Liver (tissue), 8 donors: ENCODE measurements at regions not wholly inside any gene's neighbourhood (a gene's known extent, or its start where the extent isn't known, plus 50 kb on each side); places are given as distances from the start of the nearest gene placed in this dataset.

Experiments used
- DNase-seq: peaks from one replicate; pipeline ENCODE4 v3.0.0-alpha.2; 2017; ENCODE audit warnings: low spot score
- H3K27ac ChIP-seq, 2 donors: one replicate each; pipeline ENCODE4 v1.7.0; 2013; ENCODE audit warnings: inconsistent platforms in 2 of 2, low read length in 2 of 2, control low read depth in 1 of 2, low read depth in 1 of 2, mild to moderate bottlenecking in 1 of 2
- H3K27me3 ChIP-seq, 4 donors: one replicate each; pipeline versions ENCODE4 v1.6.1 to v1.7.0; 2013; ENCODE audit warnings: low read length in 3 of 4, inconsistent platforms in 1 of 4, mild to moderate bottlenecking in 1 of 4, moderate library complexity in 1 of 4; ENCODE audit not compliant: control insufficient read depth in 4 of 4, insufficient read depth in 4 of 4
- H3K36me3 ChIP-seq, 4 donors: one replicate each; pipeline versions ENCODE4 v1.6.1 to v1.7.0; 2013; ENCODE audit warnings: low read length in 3 of 4, mild to moderate bottlenecking in 3 of 4, low read depth in 1 of 4, moderate library complexity in 1 of 4; ENCODE audit not compliant: control insufficient read depth in 4 of 4, insufficient read depth in 3 of 4
- H3K4me1 ChIP-seq, 4 donors: one replicate each; pipeline versions ENCODE4 v1.6.1 to v1.7.0; 2013; ENCODE audit warnings: low read length in 3 of 4, mild to moderate bottlenecking in 3 of 4, moderate library complexity in 1 of 4; ENCODE audit not compliant: control insufficient read depth in 4 of 4, insufficient read depth in 4 of 4
- H3K4me3 ChIP-seq, 3 donors: one replicate each; pipeline versions ENCODE4 v1.6.1 to v1.7.0; 2013; ENCODE audit warnings: low read length in 3 of 3, control low read depth in 1 of 3, low read depth in 1 of 3, mild to moderate bottlenecking in 1 of 3
- H3K9ac ChIP-seq, 2 donors: one replicate each; pipeline ENCODE4 v1.7.0; 2013; ENCODE audit warnings: low read length in 2 of 2, mild to moderate bottlenecking in 2 of 2, moderate library complexity in 2 of 2, control low read depth in 1 of 2, low read depth in 1 of 2
- H3K9me3 ChIP-seq, 4 donors: one replicate each; pipeline versions ENCODE4 v1.6.1 to v1.7.0; 2013; ENCODE audit warnings: low read length in 3 of 4; ENCODE audit not compliant: control insufficient read depth in 4 of 4
- ATF3 ChIP-seq: IDR thresholded peaks from 2 replicates; pipeline ENCODE4 v1.6.1; 2016; ENCODE audit warnings: antibody characterized with exemption
- EGR1 ChIP-seq, 2 donors: IDR thresholded peaks; 2 replicates each; pipeline ENCODE4 v1.6.1; 2016 to 2018; ENCODE audit warnings: antibody characterized with exemption in 2 of 2, low read depth in 2 of 2
- FOXA1 ChIP-seq: IDR thresholded peaks from 2 replicates; pipeline ENCODE4 v1.6.1; 2016; ENCODE audit warnings: antibody characterized with exemption
- FOXA2 ChIP-seq: IDR thresholded peaks from 2 replicates; pipeline ENCODE4 v1.6.1; 2016; ENCODE audit warnings: antibody characterized with exemption
- HNF4G ChIP-seq: IDR thresholded peaks from 2 replicates; pipeline ENCODE4 v1.6.1; 2016; ENCODE audit warnings: antibody characterized with exemption
- RXRA ChIP-seq, 2 donors: IDR thresholded peaks; 2 replicates each; pipeline ENCODE4 v1.6.1; 2017 to 2018; ENCODE audit warnings: antibody characterized with exemption in 2 of 2, mild to moderate bottlenecking in 1 of 2
- SP1 ChIP-seq: IDR thresholded peaks from 2 replicates; pipeline ENCODE4 v1.6.1; 2018; ENCODE audit warnings: antibody characterized with exemption, mild to moderate bottlenecking
- YY1 ChIP-seq: IDR thresholded peaks from 2 replicates; pipeline ENCODE4 v1.6.1; 2016; ENCODE audit warnings: antibody characterized with exemption, mild to moderate bottlenecking
- ZBTB33 ChIP-seq: IDR thresholded peaks from 2 replicates; pipeline ENCODE4 v1.6.1; 2016; ENCODE audit warnings: antibody characterized with exemption
- WGBS: extraction: QIAGEN DNeasy Blood & Tissue Kit; methylation state at CpG from one replicate; pipeline ENCODE4 v1.1.7; 2013; 5-methylcytosine and 5-hydroxymethylcytosine counted together
- TF ChIP-seq, protein P1 (sequence below): fragments of 150-350 bp; IDR thresholded peaks from 2 replicates; pipeline ENCODE4 v1.5.1; 2017; ENCODE audit warnings: improper control_type of control experiment, low read depth, low read length; ENCODE audit not compliant: missing input control
- TF ChIP-seq, protein P2 (sequence below): IDR thresholded peaks from 2 replicates; pipeline ENCODE4 v1.6.1; 2016; ENCODE audit warnings: antibody characterized with exemption, mild to moderate bottlenecking
- donor health status: healthy.
- donor health status: healthy.
- donor health status: healthy.
- donor health status: healthy.
- donor health status: healthy.

- TF ChIP-seq ATF3 (no peak), YY1 (no peak), RXRA (IDR thresholded peaks at IDR 0.05) (no peak), ZBTB33 (no peak), FOXA2 (no peak)
- TF ChIP-seq, protein P1, sequence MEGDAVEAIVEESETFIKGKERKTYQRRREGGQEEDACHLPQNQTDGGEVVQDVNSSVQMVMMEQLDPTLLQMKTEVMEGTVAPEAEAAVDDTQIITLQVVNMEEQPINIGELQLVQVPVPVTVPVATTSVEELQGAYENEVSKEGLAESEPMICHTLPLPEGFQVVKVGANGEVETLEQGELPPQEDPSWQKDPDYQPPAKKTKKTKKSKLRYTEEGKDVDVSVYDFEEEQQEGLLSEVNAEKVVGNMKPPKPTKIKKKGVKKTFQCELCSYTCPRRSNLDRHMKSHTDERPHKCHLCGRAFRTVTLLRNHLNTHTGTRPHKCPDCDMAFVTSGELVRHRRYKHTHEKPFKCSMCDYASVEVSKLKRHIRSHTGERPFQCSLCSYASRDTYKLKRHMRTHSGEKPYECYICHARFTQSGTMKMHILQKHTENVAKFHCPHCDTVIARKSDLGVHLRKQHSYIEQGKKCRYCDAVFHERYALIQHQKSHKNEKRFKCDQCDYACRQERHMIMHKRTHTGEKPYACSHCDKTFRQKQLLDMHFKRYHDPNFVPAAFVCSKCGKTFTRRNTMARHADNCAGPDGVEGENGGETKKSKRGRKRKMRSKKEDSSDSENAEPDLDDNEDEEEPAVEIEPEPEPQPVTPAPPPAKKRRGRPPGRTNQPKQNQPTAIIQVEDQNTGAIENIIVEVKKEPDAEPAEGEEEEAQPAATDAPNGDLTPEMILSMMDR: no peak
- TF ChIP-seq, protein P2, sequence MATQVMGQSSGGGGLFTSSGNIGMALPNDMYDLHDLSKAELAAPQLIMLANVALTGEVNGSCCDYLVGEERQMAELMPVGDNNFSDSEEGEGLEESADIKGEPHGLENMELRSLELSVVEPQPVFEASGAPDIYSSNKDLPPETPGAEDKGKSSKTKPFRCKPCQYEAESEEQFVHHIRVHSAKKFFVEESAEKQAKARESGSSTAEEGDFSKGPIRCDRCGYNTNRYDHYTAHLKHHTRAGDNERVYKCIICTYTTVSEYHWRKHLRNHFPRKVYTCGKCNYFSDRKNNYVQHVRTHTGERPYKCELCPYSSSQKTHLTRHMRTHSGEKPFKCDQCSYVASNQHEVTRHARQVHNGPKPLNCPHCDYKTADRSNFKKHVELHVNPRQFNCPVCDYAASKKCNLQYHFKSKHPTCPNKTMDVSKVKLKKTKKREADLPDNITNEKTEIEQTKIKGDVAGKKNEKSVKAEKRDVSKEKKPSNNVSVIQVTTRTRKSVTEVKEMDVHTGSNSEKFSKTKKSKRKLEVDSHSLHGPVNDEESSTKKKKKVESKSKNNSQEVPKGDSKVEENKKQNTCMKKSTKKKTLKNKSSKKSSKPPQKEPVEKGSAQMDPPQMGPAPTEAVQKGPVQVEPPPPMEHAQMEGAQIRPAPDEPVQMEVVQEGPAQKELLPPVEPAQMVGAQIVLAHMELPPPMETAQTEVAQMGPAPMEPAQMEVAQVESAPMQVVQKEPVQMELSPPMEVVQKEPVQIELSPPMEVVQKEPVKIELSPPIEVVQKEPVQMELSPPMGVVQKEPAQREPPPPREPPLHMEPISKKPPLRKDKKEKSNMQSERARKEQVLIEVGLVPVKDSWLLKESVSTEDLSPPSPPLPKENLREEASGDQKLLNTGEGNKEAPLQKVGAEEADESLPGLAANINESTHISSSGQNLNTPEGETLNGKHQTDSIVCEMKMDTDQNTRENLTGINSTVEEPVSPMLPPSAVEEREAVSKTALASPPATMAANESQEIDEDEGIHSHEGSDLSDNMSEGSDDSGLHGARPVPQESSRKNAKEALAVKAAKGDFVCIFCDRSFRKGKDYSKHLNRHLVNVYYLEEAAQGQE: no peak
- no peaks in the 10 kb centered on the region for H3K36me3 ChIP-seq
- no peak for DNase-seq
- no peaks in the 10 kb centered on the region for H3K9me3 ChIP-seq
- no peaks in the 10 kb centered on the region for H3K4me1 ChIP-seq
- H3K4me3 ChIP-seq: no peak overlapping the region
- H3K9ac ChIP-seq: no peak overlapping the region
- whole genome bisulfite sequencing: 93% methylated on average over 5 of the region's 5 CpGs
- no peaks in the 10 kb centered on the region for H3K27me3 ChIP-seq
- no peak overlapping the region for H3K27ac ChIP-seq
Measured at GRCh38 chrY:7318122-7318521, 406.6 kb upstream of the AMELY start.

DNA sequence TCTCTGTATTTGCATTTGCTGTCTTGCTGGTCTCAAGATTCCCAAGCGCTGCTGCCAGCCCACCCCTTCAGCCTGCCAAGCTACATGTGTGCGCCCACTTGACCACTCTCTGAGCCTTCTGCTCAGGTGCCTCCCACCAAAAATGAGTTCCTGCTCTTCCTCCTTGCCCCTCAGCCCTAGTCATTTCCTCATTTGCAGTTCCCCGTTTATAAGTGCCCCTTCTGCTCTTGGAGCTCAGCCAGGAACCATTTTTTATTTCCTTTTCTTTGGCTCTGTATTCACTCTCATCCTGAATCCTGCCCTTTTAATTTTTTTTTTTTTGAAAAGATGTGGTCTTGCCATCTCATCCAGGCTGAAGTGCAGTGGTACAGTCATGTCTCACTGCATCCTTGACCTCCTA lies 406.0 kb upstream of the AMELY start:
- no peak for DNase-seq
- no peak overlapping the region for H3K4me3 ChIP-seq
- WGBS: 78% methylated on average over 3 of the region's 3 CpGs
- no peak overlapping the region for H3K9ac ChIP-seq
- no peaks in the 10 kb centered on the region for H3K4me1 ChIP-seq
- H3K27me3 ChIP-seq: no peaks in the 10 kb centered on the region
- H3K36me3 ChIP-seq: no peaks in the 10 kb centered on the region
- no peak overlapping the region for H3K27ac ChIP-seq
- no peaks in the 10 kb centered on the region for H3K9me3 ChIP-seq
- TF ChIP-seq FOXA1: no peak
- no peak for TF ChIP-seq EGR1 (IDR thresholded peaks at IDR 0.05; ENCODE audit: low read depth in 2 of 2)
- no peak for TF ChIP-seq SP1
- TF ChIP-seq, protein P2: no peak
- TF ChIP-seq HNF4G: no peak
- TF ChIP-seq, protein P1: no peak
